ENCODE measurements at regions not wholly inside any gene's neighbourhood (a gene's known extent, or its start where the extent isn't known, plus 50 kb on each side); places are given as distances from the start of the nearest gene placed in this dataset.

DNA sequence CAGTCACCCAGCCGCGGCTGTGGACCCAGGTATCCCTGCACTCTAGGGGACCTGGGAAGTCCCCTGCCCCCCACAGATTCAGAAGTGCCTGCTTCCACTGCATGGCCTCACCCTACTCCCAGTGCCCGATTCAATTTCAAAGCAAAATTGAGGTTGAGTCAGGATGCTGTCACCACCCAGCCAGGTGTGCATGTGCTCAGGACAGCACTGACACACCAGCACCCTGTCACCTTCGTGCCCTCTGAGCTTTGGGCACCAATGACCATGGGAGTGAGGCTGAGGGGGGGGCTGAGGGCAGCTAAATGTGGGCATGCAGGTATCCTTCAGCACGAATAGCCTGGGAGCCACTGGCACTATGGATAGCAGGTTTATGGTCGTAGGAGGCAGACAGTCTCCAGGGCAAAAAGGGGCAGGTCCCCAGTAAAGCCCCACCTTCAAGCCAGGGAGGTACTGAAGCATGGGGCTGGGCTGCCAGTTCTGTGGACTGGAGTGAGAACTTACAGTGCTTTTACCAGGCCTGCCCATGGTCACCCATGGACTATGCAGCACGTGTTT is 1151.6 kb upstream of the CDH6 start:
- TF ChIP-seq CTCF (conservative IDR thresholded peaks at IDR 0.05; ENCODE audit: low read length): no peak
- no peak for TF ChIP-seq EZH2phosphoT487 (IDR thresholded peaks at IDR 0.05; ENCODE audit: borderline replicate concordance, low read depth, low read length)

Measured in OCI-LY7 (cell line).